ENCODE measurements at regions not wholly inside any gene's neighbourhood (a gene's known extent, or its start where the extent isn't known, plus 50 kb on each side); places are given as distances from the start of the nearest gene placed in this dataset.
"Not testable (repeated sequence)": the region's sequence is repeated elsewhere in the genome, so short reads cannot be mapped to it uniquely, and the experiment has no call there.

- DNase-seq = no peak
Measured at GRCh38 chr6:978937-979685, 286.2 kb upstream of the EXOC2 start.

GRCh38 chr6:977226-977625 is 284.3 kb upstream of the EXOC2 start:
- not testable (repeated sequence) for DNase-seq

DNA sequence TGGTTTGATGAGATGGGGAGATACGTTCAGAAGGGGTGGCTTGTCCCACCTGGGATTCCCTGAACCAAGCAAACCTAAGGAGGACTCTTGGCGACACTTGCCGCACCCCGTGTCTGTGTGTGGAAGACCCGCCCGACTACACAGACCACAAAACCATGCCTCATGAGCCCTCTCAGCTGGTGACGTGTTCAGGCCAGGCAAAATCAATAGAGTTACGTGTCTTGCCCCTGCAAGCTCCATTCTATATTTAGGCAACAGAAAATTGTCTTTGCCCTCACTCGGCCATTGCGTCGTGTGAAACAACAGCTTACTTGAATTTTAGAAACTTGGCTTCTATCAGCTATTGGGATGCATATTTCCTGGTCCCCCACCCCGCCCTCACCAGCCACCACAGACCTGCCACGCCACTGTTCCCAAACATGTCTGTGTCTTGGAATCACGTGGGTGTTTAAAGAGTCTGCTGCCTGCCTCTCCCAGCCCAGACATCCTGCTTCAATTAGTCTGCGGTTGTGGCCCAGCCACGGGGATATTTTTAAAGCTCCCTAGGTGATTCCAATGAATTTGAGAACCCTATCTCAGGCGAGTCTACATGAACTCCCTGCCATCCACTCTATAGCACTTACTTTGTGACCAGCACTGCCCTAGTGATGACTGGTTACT is 279.2 kb upstream of the EXOC2 start:
- DNase-seq = no peak

DNA sequence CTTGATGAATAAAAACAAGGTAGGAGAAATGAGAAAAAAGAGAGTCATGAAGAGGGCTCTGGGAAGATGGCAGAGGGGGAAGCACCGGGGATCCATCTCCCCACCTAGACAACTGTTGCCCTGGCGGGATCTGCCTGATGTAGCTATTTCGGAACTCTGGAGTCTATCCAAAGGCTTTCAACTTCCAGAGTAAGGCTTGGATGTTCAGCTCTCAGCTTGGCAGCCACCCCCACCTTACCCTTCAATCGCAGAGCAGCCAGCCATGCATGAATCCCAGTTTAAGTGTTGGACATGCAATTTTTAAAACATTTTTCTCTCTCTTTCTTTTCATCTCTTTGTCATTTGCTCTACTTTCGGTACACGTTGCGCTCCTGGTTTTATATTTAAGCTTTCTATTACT is 275.9 kb upstream of the EXOC2 start:
- DNase-seq = no peak

GRCh38 chr6:967701-968100 is 274.8 kb upstream of the EXOC2 start:
- DNase-seq = no peak

DNA sequence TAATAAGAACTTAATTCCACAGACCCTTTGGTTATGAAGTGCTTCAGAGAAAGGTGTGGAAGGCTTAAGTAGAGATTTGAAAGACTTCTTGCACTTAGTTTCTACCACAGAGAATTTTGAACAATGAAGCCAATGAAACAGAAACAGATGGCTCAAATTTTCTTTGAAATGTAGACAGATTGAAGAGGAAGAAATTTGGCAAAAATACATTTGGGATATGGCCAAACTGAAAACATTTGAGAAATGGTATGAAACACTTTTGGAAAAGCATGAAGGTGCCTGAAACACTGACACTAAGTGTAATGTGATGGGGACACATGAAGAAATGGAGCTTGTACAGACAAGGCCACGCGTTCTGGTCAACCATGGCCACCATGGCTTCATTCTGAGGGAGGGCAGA is 272.4 kb upstream of the EXOC2 start:
- no peak for DNase-seq

DNA sequence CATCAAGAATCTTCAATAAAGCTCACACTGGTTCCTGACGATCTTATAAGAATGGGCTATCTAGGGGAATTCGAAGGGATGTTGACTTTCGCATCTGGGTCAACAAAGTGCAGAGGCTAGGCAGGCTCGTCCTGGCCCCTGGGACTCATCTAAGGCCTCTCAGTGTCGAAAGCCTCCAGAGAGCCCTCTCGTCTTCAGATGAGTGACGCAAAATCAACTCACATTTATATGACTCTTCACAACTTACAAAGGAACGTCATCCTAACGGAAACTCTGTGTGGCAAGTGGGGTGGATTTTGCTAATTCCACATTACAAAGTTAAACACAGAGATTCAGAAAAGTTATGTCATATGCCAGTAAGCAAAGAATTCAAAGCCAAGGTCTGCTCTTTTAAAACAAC is 270.5 kb upstream of the EXOC2 start:
- DNase-seq = no peak

DNA sequence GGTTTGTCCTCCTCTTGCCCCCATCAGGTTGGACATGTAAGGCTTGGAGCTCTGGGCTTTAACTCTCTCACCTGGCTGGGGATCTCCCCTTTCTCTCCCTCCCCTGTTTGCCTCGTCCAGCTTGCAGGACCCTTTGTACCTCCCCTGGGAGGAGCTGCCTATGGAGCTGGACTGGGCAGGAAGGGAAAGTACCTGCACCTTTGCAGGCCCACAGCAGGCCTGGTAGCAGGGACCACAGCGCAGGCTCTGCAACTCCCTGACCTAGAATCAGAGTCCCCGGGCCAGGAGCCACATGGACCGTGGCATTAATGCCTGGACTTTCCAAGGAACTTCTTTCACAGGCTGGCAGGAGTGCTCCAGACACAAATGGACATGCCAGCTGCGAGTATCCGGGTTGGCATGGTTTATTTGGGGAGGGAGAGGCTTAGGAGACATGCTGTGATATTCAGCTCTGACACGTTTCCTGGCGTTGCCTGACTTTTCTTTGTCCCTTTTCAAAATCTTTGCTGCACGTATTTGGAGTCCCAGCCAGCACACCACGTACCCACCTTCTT is 268.5 kb upstream of the EXOC2 start:
- no peak for DNase-seq

- no peak for DNase-seq
Measured at GRCh38 chr6:960356-960755, 267.4 kb upstream of the EXOC2 start.

DNA sequence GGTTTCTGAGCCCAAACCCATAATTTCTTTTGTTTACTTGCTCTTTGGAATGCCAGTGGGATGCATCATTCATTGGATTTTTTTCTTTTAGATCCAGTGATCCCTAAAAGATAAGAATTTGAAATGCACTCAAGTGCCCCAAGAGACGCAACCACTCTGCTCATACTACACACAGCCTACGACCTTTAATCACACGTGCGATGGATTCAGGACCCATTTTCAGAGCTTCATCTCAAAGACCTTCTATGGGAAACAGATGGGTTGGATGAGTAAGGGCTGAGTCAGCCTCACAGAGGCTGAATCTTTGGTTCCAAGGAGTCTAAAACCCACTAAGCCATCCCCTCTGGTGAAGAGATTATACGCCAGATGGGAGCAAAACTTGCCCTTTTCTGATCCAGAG is 265.5 kb upstream of the EXOC2 start:
- DNase-seq = no peak

DNA sequence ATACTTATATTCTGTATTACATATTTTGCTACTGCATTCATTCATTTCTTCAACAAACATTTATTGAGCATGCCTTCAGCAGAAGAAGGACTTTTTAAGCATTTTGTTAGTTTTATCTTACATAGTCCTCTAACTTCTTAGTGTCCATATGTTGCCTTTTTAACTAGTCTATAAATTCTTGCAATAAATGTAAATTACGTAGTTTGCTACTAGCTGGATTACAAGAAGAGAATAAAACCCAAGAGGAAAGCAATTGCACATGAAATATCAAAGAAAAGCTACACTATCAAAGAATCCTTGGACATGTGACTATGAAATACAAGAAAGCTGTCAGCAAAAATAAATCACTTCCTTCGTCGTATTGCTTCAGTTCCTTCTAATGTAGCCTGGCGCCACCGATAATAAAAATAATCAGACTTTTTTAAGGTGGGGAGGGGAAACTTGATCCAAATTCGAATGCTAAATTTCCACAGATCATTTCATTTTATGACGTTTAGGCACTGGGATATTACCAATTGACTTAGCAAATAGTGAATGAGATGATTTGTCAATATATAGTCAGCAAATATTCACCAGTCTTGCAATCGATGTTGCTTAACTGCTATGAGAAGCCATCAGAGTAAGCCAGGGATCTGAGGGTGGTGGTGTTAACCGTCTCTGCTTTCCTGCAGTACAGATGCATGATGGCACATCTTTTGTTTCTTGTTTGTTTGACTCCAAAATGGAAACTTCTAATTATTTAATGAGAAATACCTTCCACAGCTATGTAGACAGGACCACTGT is 258.7 kb upstream of the EXOC2 start:
- DNase-seq = no peak

DNA sequence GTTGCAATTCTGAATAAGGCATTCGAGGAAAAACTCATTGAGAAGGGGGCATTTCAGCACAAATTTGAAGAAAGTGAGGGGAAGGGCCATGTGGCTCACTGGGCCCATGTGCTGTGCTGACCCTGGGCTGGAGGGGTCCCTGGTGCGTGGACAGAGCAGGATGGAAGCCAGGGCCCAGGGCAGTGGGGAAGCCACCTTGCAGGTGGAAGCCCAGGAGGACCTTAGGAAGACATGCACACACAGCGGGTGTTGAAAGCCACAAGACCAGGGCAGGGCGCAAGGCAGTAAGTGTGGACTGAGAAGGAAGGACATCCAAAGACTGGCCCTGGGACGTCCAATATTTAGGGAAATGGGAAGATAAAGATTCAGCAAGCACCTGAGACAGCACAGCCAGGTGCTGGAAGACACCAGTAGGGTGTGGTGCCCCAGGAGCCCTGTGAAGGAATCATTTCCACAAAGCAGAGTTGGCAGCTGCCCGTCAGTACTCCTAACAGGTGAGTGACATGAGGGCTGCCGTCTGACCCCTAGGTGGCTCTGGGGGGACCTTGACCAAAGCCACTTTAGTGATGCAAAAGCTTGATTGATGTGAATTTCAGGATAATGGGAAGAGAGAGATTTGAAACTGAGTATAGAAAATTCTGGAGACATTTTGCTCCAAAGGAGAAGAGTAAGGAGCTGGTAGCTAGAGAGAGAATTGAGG is 254.4 kb upstream of the EXOC2 start:
- DNase-seq = no peak

GRCh38 chr6:946546-946945 is 253.6 kb upstream of the EXOC2 start:
- no peak for DNase-seq

- DNase-seq = no peak
Measured at GRCh38 chr6:939526-940252, 246.8 kb upstream of the EXOC2 start.

DNA sequence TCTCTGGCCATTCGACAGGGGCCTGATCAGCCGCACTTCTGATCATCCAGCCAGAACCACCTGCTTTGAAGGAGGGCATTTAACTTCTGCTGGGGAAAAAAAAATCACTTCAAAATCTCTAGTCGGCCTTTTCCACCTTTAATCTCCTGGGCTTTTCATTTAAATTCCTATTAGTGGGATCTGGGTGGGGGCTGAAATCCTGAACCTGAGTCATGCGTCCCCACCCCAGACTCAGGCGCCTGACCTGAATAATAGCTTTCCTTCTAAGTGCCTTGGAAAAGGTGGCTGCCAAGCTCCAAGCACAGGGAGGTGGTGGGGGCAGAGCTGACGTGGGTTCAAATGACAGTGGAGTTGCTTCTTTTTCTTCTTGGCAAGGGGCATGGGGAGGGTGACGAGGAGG is 246.0 kb upstream of the EXOC2 start:
- no peak for DNase-seq

DNA sequence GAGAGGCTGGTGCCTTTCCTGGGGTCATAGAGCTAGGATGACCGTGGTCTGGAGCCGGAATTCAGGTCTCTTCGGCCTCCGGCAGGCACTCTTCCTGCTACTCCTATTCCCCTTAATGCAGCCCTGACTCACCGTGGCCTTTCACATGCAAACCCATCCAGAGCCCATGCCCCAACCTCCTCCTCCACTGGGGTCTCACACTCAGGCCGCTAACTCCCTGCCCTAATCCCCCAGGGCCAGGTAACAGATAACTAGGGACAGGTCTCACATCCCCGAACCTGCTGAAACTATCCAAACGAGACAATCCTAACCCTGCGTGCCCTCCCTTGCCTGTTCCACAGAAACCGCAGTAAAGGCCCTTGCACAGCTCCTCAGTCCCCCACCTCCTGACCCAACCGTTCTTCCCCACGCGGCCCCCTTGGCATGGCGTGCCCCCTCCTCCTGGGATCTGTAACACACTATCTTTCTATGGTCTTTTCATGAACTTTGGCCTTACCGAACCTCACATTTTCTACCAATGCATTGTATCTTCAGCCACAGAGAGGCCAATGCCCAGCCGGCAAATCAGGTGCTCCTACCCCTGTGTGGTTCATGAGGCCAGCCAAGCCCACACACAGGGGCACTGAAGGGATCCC is 245.4 kb upstream of the EXOC2 start:
- no peak for DNase-seq

DNA sequence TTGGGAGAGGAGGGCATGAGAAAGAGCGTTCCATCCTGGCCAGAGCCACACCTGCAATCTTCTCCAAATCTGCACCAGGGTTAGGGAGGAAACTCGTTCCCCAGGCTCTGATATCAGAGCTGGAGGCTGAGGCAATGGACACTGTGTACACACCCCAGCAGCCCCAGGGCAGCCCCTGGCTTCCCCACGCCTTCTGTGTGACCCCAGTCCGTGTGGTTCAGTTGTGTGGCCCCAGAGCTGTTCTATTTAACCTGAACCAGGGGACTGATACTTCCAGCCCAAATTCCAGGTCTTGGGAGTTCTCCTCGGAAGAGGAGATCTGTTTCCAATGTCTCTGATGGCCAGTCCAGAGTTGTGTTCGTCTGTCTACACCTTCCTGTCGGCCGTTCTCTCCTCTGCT is 242.6 kb upstream of the EXOC2 start:
- no peak for DNase-seq

GRCh38 chr6:934686-935085 is 241.7 kb upstream of the EXOC2 start:
- no peak for DNase-seq

- DNase-seq = not testable (repeated sequence)
Measured at GRCh38 chr6:931919-932318, 239.0 kb upstream of the EXOC2 start.

GRCh38 chr6:927157-927556 is 234.2 kb upstream of the EXOC2 start:
- no peak for DNase-seq

GRCh38 chr6:925656-926213 is 232.8 kb upstream of the EXOC2 start:
- no peak for DNase-seq

GRCh38 chr6:924661-925060 is 231.7 kb upstream of the EXOC2 start:
- no peak for DNase-seq
